Endothelial cell of umbilical vein (primary cell): ENCODE measurements at regions not wholly inside any gene's neighbourhood (a gene's known extent, or its start where the extent isn't known, plus 50 kb on each side); places are given as distances from the start of the nearest gene placed in this dataset.

Source experiments
- CTCF ChIP-seq, 2 donors: IDR thresholded peaks; 1 replicate in 1 of 2; 2 replicates in 1 of 2; pipeline ENCODE4 v1.5.1; 2011; ENCODE audit warnings: low read length in 2 of 2, mild to moderate bottlenecking in 2 of 2, moderate library complexity in 2 of 2, control low read depth in 1 of 2, inconsistent platforms in 1 of 2, low read depth in 1 of 2; ENCODE audit not compliant: insufficient read depth in 1 of 2; ENCODE audit errors: extremely low read depth in 1 of 2
- EZH2 ChIP-seq: IDR thresholded peaks from 2 replicates; pipeline ENCODE4 v1.6.1; 2012; ENCODE audit warnings: borderline replicate concordance, low read depth, mild to moderate bottlenecking, moderate library complexity, low read length, inconsistent platforms; ENCODE audit not compliant: severe bottlenecking
- MAX ChIP-seq: IDR thresholded peaks from 2 replicates; pipeline ENCODE4 v1.6.1; 2011; ENCODE audit not compliant: insufficient read depth, insufficient read length
- POLR2A ChIP-seq: IDR thresholded peaks from 2 replicates; pipeline ENCODE4 v1.6.1; 2012; ENCODE audit warnings: low read depth, mild to moderate bottlenecking, control low read depth, low read length

- TF ChIP-seq CTCF (IDR thresholded peaks at IDR 0.05; ENCODE audit: extremely low read depth in 1 of 2, insufficient read depth in 1 of 2, low read depth in 1 of 2, low read length in 2 of 2) (no peak), MAX (no peak), POLR2A (no peak), EZH2 (no peak)
These were observed 355.1 kb downstream of the KCNN2 start for GRCh38 chr5:114716955-114717354.
